Esophagus mucosa (tissue), 1 donor: ENCODE measurements at regions not wholly inside any gene's neighbourhood (a gene's known extent, or its start where the extent isn't known, plus 50 kb on each side); places are given as distances from the start of the nearest gene placed in this dataset.
A peak's percentile ranks its signal among the peaks of the same experiment; 100 is the strongest.

Source experiments
- ATAC-seq: fragments of 200-7000 bp; cut with Tn5 transposase; one replicate; pipeline ENCODE4 v1.9.1; 2020
- donor health status: DM: yes; HTN: yes; CAD: no.

GRCh38 chr7:114109721-114110120, 190.9 kb upstream of the PPP1R3A start:
- no peak for ATAC-seq

GRCh38 chr7:114109304-114109703, 190.5 kb upstream of the PPP1R3A start:
- no peak for ATAC-seq

- ATAC-seq, result no peak
These were observed 189.7 kb upstream of the PPP1R3A start for GRCh38 chr7:114108510-114108909.

DNA sequence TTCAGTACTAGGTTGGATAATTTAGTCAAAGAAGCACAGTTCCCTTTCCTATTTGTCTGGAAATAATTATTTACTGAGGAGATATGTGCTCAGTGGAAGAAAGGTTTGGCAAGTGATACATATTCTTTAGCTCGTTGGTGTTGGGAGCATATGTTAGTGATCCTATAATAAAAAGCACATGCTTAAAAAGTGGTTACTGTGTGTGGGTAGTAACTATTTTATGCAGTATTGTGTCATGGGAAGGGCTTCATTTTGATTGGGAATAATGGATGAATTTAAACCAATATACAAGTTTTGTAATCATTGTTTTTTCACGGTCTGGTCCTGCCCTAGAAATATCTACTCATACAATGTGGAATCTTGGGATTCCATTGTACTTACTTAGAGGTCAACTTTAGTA, 188.7 kb upstream of the PPP1R3A start:
- no peak for ATAC-seq

DNA sequence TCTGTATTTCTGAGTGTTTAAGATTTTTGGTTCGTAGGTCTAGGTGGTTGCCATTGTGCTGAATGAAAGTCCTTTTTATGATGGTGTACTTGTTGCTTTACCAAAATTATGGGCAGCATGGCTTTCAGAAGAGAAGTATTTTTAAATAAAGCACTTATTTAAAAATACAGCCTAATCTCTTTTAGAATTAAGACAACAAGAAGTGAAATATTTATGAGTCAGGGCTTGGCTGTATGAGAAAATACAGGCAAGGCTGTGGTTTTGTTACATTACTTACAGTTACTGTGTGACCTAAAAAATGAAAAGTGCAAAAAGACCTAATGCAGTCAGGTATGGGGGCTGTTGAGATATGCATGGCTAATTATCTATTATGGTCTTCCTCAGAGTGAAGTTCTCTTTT, 185.2 kb upstream of the PPP1R3A start:
- no peak for ATAC-seq

DNA sequence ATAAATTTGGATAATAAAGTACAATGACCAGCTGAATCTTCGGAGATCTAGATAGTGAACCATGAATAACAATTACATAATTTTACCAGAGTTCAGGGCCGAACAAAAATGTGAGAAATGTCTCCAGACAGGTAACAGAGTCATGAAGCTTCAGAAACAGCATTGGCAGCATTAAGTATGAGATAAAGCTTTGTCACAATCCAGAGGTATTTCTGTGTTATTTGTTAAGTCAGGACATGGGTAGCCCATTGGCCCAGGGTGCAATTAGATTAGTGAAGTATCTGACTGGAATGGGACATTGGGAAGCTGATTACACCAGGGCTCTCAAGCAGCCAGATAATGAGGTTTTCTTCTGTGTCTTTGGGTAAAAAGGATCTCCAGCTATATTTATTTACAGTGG, 184.2 kb upstream of the PPP1R3A start:
- no peak for ATAC-seq

DNA sequence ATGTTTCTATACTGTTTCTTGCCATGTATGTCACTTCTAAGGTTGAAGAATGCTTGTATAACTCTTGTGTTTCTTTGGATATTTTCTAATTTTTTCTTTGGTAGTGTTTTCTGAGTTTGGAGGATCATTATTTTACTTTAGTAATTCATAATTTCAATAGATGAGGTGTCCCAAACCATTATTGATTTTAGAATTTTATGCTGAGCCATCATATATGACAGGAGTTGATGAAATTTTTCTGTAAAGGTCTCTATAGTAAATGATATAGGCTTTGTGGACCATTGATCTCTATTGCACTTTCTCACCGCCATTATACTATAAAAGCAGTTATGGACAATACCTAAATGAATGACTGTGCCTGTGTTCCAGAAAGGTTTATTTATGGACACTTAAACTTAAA, 183.3 kb upstream of the PPP1R3A start:
- no peak for ATAC-seq

GRCh38 chr7:114100810-114101209, 182.0 kb upstream of the PPP1R3A start:
- peak; percentile 32 for ATAC-seq

GRCh38 chr7:114099337-114099736, 180.5 kb upstream of the PPP1R3A start:
- no peak for ATAC-seq

GRCh38 chr7:114095885-114096284, 177.1 kb upstream of the PPP1R3A start:
- no peak for ATAC-seq

DNA sequence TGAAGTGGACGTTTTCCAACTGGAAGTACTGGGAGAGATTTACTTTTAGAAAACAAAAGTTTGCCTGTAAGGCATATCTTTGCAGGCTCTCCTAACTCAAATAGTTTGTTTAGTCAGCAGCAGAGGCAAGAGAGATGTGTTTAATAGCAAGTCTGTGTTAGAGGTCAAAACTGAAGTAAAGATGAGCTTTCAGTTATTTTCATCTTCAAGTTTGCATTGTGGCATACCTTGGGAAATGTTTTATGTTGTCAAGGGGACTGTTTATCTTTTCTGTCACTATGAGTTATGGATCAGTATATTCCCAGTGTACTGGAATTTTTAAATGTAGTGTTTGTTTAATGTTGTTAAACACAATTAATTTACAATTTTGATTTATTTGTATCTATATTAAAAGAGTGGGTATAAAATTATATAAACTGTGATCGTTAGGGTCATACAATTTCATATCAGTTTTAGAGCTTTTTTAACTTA, 169.7 kb upstream of the PPP1R3A start:
- ATAC-seq, result no peak

DNA sequence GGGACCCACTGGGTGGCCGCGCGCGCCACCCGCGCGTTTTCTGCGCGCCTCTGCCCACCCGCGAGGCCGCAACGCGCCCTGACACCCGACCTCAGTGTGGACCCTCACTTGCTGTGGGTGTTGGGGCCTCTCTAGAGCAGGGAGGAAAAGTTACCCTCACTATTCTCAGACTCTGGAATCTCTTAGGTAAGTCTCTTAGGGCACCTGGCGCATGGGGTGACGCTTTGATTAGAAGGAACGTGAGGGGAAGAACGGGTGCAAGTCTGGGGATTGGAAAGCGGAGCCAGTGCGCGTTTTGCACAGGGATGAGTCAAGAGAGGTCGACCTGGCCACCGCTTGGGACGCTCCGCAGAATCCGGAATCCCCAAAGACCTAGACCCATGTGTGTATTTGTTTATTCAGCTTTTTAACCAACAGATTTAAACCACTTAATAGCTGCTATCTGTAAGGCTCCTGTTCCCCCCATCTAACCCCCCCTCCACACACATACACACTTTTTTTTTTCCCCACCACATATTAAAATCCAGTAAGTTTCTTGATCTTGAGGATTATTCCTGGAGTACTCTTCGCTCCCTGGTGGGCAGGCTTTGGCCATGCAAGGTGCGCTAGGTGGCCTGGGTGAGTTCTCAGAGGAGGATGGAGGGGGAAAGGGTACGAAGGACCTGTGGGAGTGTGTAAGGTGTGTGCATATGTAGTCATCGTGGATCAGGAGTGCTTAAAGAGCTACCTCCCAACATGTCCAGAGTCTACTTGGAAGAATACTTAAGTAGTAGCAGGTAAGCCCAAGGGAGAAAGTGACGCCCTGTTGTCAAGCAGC, 169.1 kb upstream of the PPP1R3A start:
- ATAC-seq, result no peak

- no peak for ATAC-seq
These were observed 168.3 kb upstream of the PPP1R3A start for GRCh38 chr7:114086914-114087652.

DNA sequence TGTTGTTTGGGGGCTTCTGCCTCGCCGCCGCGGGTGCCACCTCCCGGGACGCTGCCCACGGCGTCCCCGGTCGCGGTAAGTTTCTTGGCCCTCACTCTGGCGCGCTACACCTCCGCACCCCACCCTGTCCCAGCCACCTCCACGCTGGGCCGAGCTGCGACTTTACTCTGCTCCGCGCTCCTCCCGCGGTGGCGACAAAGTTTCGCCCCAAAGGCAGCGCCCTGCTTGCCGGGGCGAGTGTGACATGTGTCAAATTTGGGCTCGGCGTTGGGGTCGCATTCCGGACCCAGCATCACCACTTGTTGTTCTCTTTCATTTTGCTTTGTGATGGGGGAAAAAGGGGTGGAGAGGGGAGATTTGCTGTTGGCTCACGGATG, 167.7 kb upstream of the PPP1R3A start:
- peak; percentile 14 for ATAC-seq

DNA sequence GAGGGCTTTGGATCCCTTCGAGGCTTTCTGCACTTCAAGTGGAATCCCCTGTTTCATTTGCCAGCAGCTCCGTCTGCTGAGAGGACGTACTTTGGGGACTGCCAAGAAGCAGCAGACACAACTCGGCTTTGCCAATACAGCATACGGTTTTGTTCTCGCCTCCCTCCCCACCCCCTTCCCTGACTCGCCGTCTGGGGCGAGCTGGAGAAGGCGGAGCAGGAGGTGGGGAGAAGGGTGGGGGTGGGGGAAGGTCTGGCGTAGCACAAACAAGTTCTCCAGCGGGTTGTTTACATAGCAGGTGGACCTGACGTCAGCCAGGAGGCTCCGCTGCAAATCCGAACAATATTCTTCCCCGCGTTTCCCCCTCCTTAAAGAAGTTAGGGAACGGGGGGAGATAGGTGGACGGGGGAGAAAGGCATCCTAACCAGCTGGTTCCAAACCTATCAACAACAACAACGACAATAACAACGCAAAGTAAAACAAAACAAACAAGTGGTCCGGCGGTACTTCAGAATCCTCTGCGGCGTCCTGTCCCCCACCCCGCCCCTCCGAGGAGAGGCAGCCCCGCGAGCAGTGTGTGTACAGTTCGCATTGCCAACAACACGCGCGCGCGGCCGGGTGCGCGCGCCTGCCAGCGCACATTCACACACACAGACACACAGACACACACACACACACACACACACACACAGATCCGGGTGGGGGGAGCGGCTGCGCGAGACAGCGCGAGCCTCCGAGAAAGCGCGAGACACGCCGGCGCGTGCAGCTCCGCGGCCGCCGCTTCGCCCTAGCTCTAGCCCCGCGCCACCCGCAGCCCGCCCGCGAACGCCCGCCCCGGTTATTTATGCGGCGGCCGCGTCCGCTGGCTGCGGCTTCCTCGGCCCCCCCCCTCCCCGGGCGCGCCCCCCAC, 167.0 kb upstream of the PPP1R3A start:
- ATAC-seq, result peak; percentile 91

GRCh38 chr7:114085313-114085591, 166.4 kb upstream of the PPP1R3A start:
- peak; percentile 18 for ATAC-seq

GRCh38 chr7:114084472-114085312, 165.9 kb upstream of the PPP1R3A start:
- ATAC-seq, result peak; percentile 4

DNA sequence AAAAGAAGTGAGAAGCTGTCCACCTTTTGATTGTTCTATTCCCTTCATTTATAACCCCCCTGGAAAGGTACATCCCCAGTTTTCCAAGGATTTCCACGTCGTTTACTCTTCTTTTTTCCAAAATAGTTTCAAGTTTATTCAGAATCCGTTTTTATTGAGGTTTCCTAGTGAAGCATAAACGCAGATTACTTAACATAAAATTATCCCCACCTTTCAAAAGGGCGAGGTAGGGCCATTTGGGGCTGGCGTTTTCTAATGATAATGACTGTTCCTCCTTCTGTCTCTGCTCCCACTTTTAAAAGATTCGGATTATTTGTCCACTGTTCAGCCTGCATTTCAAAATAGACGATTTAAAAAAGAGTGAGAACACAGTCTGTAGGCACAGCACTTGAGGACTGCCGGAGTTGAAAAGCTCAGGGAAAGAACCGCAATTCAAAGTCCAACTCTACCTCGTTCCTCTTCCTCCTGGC, 165.2 kb upstream of the PPP1R3A start:
- no peak for ATAC-seq

GRCh38 chr7:114083166-114084001, 164.6 kb upstream of the PPP1R3A start:
- ATAC-seq, result no peak

DNA sequence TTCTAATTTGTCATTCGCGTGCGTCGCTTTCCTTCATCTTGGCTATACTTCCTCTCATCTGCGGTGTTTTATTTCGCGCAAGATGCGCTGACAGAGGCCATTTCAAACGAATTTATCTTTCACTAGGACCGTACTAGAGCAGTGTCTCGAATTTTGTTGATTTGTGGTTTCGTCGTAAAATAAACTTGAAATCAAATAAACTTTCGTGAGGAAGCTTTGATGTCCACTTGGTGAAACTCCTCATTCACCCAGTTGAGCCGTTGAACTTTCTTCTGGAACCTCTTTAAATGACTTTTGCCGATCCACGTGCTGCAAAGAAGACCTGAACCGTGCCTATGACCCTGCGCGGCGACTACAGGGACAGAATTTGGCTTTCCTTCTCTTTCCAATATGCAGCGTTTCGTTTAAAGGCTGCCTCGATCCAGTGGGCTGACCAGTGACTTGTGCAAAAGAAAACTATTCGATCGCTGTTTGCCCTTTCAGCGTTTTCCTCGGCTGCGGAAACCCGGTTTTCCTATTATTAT, 163.9 kb upstream of the PPP1R3A start:
- no peak for ATAC-seq
